SK-MEL-5 (cell line): ENCODE measurements at regions not wholly inside any gene's neighbourhood (a gene's known extent, or its start where the extent isn't known, plus 50 kb on each side); places are given as distances from the start of the nearest gene placed in this dataset.
A peak's percentile ranks its signal among the peaks of the same experiment; 100 is the strongest.
"Not testable (repeated sequence)": the region's sequence is repeated elsewhere in the genome, so short reads cannot be mapped to it uniquely, and the experiment has no call there.

ENCODE experiments used
- DNase-seq: peaks from one replicate; pipeline ENCODE4 v3.0.0-alpha.2; 2016; ENCODE audit warnings: low read depth, low spot score
- in situ Hi-C: cut with HindIII; loops from 2 replicates; pipeline ENCODE4 v1.10.0; 2016; ENCODE audit warnings: low sequenced_read_pairs, high pct_unique_total_duplicates, low pct_unique_long_range_greater_than_20kb

DNA sequence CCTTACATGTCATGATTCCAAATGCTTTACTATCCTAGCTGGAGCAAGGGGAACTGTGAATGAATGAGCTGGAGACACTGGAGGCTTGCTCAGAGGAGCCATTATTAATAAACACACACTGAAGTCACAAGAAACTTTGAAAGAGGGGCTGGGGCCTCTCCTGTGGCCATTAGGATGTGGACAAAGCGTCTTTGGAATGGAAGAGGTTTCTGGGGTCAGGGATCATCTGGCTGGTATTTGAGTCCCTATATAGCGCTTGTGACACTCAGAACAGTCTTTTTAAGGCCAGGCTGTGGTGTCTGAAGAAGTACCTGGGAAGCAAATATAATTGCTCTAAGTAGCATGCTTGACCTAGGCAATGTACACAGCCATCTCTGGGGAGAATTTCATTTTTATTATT is 193.0 kb downstream of the JCAD start:
- DNase-seq: no peak
- in situ Hi-C loops: no loop called here

GRCh38 chr10:29865700-29866355 is 193.6 kb downstream of the JCAD start:
- DNase-seq: no peak
- in situ Hi-C loops: no loop called here

- in situ Hi-C loops: no loop called here
- DNase-seq: peak; percentile 59
Measured at GRCh38 chr10:29862923-29863614, 196.3 kb downstream of the JCAD start.

DNA sequence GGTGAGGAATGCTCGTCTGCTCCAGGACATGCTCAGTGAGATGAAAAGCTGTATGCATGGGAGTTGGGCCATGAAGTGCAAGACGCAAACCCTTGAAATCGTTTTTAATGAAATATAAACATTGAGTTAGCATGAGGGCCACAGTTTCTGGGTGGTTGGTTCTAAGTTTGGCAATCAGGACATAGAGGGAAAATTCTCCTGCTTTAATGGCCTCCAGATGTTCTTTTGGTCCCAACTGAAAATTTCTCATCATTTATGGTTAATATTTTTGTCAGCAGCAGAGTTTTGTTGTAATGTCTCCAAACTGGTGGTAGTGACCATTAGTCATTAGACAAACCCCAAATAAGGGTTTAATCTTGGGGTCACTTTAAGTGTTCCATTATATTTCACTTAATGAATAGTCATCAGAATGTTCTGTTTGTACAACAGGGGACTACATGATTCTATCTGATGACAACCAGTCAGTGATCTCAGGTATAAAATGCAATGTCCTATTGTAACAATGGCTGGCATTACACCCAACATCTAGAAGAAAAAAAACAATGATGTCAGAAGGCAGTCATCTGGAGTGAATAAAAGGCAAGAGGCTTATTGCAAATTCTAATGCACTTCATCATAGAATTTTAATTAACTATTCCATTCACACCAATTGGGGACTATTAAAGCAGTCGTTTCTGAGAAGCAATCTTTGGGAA is 197.4 kb downstream of the JCAD start:
- in situ Hi-C loops: no loop called here

GRCh38 chr10:29861231-29861630 is 198.2 kb downstream of the JCAD start:
- in situ Hi-C loops, DNase-seq: not testable (repeated sequence)

More for the DNA sequence above, 197.4 kb downstream of the JCAD start:
- DNase-seq: no peak

DNA sequence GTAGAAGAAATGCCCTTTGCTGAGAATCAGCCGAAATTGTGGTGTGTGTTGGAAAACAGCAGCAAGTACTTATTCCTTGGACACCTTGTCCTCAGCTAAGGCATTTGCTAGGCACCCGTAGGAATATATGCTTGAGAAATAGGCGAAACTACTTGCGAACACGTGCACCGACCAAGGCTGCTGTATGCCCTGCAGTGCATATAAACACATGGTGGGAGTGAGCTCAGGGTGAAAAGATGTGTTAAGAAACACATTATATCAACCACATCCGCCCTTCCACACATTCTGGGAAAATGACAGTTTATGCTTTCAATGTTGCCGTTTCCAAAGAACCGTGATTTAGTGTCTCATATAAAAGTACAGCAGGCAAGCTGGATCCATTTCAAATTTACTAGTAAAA is 199.2 kb downstream of the JCAD start:
- in situ Hi-C loops: no loop called here
- DNase-seq: no peak

DNA sequence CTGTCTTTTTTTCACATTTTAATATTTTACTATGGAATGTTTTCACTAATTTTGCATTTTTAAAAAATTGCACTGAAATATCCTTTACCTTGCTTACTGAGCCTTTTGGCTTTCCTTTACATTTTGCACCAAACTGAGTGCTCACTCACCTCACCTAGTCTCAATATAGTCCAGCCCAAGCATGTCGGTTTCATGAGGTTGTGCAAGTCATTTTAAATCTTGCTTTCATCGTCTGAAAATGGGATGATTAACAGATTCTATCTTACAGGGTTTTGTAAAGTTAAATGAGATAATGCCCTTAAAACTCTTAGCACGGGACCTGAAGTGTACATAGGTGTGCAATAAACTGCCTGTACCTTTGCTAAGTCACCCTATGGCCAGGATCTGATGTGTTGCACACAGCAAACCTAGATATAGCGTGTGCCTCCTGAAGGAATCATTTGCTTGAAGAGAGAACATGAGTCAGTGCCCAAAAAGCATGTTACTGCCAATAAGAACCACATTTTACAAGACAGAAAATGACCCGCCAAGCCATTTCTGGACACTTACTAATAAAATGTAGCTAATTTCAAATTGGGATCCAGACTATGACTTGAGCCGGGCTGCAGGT is 199.8 kb downstream of the JCAD start:
- in situ Hi-C loops: no loop called here
- no peak for DNase-seq

DNA sequence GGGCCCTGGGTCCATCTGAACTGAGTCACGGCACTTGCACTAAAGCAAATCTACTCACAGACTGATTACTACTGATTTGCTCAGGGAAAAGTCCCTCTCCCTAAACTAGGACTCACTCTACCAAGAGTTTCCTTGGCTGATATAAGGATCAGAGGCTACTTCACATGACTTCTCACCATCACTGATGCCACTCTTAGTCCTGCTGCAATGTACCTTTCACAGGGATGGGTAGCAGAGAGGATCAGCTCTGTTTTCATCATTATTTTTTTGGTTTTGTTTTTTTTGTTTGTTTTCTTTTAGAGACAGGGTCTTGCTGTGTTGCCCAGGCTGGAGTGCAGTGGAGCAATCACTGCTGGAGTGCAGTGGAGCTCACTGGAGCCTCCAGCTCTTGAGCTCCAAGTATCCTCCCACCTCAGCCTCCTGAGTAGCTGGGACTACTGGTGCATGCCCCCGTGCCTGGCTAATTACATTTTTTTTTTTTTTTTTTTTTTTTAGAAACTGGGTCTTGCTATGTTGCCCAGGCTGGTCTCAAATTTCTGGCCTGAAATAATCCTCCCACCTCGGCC is 200.6 kb downstream of the JCAD start:
- DNase-seq: no peak
- in situ Hi-C loops: no loop called here

DNA sequence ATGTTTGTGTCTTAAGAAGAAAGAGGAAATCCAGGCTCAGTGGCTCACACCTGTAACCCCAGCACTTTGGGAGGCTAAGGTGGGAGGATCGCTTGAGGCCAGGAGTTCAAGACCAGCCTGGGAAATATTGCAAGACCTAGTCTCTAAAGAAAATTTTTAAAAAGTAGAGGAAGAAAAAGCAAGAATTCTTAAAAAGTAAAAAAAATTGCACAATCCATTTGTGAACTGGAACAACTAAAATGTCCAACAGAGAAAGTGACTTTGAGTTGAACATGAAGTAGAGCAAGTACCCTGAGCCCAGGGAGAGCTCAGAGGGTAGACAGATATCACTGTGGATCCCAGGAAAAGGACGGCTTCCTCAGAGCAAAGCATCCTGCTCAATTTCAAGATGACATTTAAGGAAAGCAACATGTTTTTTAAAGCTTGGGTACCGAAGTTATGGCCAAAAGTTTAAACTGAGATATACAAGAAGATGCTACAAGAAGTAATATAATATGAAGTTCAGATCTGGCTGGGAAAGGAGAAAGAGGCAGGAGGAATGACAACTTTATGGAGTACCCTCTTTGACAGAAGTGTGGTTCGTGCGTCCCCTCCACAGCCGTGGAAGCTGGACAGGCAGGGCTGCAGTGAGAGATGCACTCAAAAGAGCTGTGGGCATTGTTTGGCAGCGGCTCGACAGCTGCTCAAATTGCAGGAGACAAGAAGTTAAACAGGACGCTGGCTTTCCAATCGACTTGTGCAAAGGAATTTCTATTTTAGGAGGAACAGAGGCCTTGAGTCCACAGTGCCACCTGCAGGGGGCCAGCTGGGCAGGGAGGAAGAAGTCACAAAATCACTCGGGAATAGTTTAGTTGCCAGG is 201.3 kb downstream of the JCAD start:
- in situ Hi-C loops: no loop called here
- peak; percentile 61 for DNase-seq

GRCh38 chr10:29856295-29856694 is 203.1 kb downstream of the JCAD start:
- no peak for DNase-seq
- in situ Hi-C loops: no loop called here

DNA sequence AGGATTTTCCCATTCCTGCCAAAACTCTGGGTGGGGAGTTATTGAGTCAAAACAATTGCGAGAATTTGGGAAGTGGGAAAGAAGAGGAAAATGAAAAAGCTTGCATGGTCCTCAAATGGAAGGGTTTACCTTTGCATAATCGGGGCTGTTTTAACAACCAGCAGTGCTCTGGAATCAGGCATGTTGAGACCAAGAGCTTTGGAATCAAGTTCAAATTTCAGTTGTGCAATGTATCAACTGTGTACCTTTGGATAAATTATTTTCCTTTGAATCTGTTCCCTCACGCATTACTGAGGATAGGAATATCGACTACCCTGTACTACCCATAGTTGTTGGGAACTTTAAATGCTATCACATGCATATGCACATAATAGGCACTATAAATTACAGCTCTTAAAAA is 205.5 kb downstream of the JCAD start:
- in situ Hi-C loops: no loop called here
- no peak for DNase-seq

DNA sequence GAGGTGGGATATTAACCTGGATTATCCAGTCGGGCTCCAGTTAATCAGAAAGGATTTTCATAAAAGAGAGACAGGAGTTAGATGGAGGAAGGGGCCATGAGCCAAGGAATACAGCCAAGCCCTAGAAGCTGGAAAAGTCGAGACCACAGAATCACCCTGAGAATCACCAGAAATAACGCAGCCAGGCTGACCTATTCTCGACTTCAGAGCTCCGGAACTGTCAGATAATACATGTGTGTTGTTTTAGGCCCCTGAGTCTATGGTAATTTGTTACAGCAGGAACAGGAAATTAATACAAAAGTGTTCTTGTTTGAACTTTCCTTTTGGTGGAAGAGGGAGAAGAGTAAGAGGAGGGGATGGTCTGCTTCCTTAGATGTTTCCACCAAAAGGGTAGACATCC is 208.1 kb downstream of the JCAD start:
- DNase-seq: no peak
- in situ Hi-C loops: no loop called here

DNA sequence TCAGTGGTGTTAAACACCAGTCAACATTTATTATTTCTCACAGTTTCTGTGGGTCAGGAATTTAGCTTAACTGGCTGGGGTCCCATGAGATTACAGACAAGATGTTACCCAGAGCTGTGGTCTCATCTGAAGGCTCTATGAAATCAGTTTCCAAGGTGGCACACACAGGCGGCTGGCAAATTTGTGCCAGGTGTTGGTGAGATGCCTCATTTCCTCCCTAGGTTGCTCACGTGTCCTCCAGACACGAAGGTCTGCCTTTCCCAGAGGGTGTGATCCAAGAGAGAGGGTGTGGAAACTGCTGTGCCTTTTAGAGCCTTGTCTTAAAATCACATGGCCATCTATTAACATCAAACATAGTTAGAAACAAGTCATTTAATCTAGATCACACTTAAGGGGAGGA is 209.0 kb downstream of the JCAD start:
- no peak for DNase-seq
- in situ Hi-C loops: no loop called here

DNA sequence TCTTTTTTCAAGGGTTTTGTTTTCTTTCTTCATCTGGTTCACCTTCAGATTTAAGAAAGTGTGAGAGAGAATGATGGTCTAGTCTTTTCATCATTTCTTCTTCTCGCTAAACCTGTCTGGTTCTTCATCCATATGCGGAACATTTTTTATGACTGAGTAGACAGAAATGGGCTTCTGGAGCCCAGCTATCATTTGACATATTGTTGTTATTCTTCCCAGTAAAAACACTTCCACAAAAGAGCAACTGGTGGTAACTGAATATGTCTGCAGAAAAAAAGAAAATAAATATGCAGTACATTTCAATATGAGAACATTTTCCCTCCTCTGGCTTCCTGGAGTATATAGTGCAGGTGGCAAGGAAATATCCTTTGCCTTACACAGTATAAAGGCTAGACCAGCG is 209.5 kb downstream of the JCAD start:
- in situ Hi-C loops: no loop called here
- no peak for DNase-seq

DNA sequence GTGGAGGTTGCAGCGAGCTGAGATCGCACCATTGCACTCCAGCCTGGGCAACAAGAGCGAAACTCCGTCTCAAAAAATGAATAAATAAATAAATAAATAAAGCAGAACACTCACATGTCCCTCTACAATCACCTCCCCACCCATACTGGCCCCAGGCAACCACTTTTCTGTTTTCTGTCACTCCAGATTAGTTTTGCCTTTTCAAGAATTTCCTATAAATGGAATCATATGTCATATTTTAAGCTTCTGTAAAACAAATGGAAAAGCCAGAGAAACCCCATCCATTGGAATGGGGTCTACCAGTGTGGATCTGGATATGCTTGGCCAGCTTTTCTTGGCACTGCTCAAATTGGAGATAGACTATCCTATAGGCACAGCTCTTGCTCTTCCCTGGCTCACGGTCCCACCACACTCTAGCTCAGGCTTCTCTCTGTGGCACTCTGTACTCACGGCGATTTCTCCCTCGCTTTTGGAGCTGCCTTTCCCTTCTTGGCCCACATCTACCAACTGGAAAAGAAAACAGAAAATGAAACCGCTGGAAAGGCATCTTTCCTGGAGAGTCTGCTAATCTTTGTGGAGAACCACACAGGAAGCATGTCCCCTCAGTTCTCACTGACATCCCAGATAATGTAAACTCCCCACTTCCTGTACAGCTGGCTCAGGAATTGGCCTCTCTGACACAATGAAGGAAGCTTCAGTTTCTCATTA is 210.1 kb downstream of the JCAD start:
- in situ Hi-C loops: no loop called here
- no peak for DNase-seq

DNA sequence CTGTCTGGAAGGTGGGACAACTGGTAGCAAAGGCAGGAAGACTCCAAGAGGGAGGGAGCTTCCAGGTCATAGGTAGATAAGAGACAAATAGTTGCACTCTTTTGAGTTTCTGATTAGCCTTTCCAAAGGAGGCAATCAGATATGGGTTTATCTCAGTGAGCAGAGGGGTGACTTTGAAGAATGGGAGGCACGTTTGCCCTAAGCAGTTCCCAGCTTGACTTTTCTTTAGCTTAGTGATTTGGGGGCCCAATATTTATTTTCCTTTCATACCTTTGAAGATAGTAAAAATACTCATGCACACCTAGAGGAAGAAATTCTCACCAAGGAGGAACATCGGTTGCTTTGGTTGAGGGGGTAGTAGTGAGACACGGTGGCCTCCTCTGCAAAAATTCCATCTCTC is 212.1 kb upstream of the SVIL start:
- in situ Hi-C loops: no loop called here
- no peak for DNase-seq

- no peak for DNase-seq
- in situ Hi-C loops: no loop called here
Measured at GRCh38 chr10:29845166-29845565, 210.4 kb upstream of the SVIL start.
